ENCODE measurements at regions not wholly inside any gene's neighbourhood (a gene's known extent, or its start where the extent isn't known, plus 50 kb on each side); places are given as distances from the start of the nearest gene placed in this dataset.

DNA sequence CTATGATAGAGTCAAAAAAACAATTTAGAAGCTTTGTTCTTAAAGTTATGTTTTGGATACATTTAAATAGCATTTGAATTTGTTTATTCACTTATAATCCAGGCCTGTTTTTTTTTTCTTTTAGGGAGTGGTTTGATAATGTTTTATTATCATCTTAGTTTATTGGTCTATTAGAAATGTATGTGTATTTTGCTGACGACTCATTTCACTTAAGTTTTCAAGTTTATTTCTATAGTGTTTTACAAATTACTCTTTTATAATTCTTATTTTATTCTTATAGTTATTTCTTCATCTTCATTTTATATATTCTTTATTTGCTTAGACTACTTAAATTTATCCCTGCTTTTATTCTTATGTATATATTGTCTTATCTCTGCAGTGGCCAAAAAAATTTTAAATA is 804.5 kb downstream of the NR4A2 start:
- Histone ChIP-seq H3K4me2 (ENCODE audit: low read length) (no peak overlapping the region), H3K79me2 (ENCODE audit: control insufficient read depth, insufficient read depth, low read length, poor library complexity) (no peaks in the 10 kb centered on the region), H3K36me3 (ENCODE audit: control insufficient read depth in 1 of 2, insufficient read depth in 2 of 2, low read length in 2 of 2) (no peaks in the 10 kb centered on the region), H2BK5ac (ENCODE audit: low read depth, low read length, poor library complexity) (no peak overlapping the region), H3K9me3 (ENCODE audit: insufficient read depth, low read depth, low read length) (no peaks in the 10 kb centered on the region), H2BK12ac (ENCODE audit: low read length) (no peak overlapping the region), H3K79me1 (ENCODE audit: low read length) (no peaks in the 10 kb centered on the region), H3K18ac (ENCODE audit: low read length) (no peak overlapping the region), H3K27ac (ENCODE audit: low read depth, low read length) (no peak overlapping the region), H4K12ac (ENCODE audit: low read depth, low read length) (no peak overlapping the region), H3K4ac (ENCODE audit: low read depth, low read length) (no peak overlapping the region), H3K27me3 (ENCODE audit: insufficient read depth, low read length) (no peaks in the 10 kb centered on the region), H3K4me1 (ENCODE audit: control insufficient read depth in 1 of 2, insufficient read depth in 2 of 2, low read length in 2 of 2) (no peaks in the 10 kb centered on the region), H4K91ac (ENCODE audit: low read depth, low read length) (no peak overlapping the region), H3K14ac (ENCODE audit: low read length) (no peak overlapping the region), H3K23ac (ENCODE audit: low read length) (no peak overlapping the region), H2AK5ac (ENCODE audit: low read length) (no peak overlapping the region), H4K8ac (ENCODE audit: low read depth, low read length) (no peak overlapping the region), H2AFZ (ENCODE audit: insufficient read depth, low read length, poor library complexity) (no peak overlapping the region), H3K9ac (ENCODE audit: low read length) (no peak overlapping the region), H2BK120ac (ENCODE audit: insufficient read depth, low read length, poor library complexity) (no peak overlapping the region), H3K4me3 (ENCODE audit: low read depth, low read length) (no peak overlapping the region)
- no peak for DNase-seq
- no CpG with 5 or more reads among the region's 1 CpG for WGBS (ENCODE audit: extremely low coverage, insufficient coverage, insufficient read length)

DNA sequence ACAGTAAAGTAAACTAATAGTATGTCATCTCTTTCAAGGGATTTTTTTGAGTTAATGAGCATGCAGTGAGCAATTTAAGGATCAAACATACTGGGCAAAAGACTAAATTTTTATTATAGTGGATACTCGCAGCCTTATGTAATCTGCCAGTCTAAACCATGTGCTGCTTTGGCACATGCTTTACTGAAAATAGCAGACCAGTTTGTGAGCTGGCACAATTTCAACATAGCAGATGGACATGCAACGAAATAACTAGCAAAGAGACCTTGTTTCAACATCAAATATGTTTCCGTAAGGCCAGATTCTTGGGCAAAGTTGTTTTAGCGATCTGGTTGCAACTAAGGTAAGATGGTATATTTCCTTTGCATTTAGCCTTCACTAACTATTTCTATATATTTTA is 807.3 kb downstream of the NR4A2 start:
- Histone ChIP-seq H3K36me3 (ENCODE audit: control insufficient read depth in 1 of 2, insufficient read depth in 2 of 2, low read length in 2 of 2) (no peaks in the 10 kb centered on the region), H2AK5ac (ENCODE audit: low read length) (no peak overlapping the region), H3K27me3 (ENCODE audit: insufficient read depth, low read length) (no peaks in the 10 kb centered on the region)

DNA sequence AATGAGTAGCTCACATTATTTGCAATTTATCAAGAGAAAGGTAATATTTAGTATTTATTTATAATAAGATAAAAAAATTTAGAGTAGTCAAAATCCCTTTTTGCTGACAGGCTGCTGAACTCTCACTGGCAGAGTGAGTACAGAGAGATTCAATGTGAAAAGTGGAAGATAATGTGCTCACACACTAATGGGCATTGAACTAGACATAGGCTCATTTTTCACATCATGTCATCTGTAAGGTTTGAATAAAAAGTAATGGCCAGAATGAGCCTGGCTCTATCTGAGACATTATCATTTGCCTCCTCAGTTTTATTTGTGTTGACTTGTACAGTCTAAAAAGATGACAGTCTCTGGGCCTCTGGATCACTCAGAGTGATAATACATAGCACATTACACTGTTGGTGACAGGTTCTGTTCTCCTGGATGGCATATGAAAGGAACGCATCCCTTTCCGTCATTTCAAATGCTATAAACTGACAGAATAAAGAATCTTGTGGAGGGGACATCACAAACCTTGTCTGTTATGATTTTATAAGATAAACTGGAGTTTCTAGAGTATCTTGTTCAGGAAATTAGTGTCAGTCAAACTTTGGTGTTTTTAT is 812.9 kb downstream of the NR4A2 start:
- WGBS (ENCODE audit: extremely low coverage, insufficient coverage, insufficient read length): no CpG with 5 or more reads among the region's 2 CpGs

More for the DNA sequence above, 807.3 kb downstream of the NR4A2 start:
- no peak overlapping the region for H2BK5ac ChIP-seq (ENCODE audit: low read depth, low read length, poor library complexity)
- no peak for DNase-seq
- no peak overlapping the region for H3K4me3 ChIP-seq (ENCODE audit: low read depth, low read length)
- no peak overlapping the region for H2BK12ac ChIP-seq (ENCODE audit: low read length)
- no peaks in the 10 kb centered on the region for H3K4me1 ChIP-seq (ENCODE audit: control insufficient read depth in 1 of 2, insufficient read depth in 2 of 2, low read length in 2 of 2)
- H3K9ac ChIP-seq (ENCODE audit: low read length): no peak overlapping the region
- no peak overlapping the region for H3K4me2 ChIP-seq (ENCODE audit: low read length)
- H2BK120ac ChIP-seq (ENCODE audit: insufficient read depth, low read length, poor library complexity): no peak overlapping the region
- H3K27ac ChIP-seq (ENCODE audit: low read depth, low read length): no peak overlapping the region
- H3K9me3 ChIP-seq (ENCODE audit: insufficient read depth, low read depth, low read length): no peaks in the 10 kb centered on the region
- no peak overlapping the region for H3K23ac ChIP-seq (ENCODE audit: low read length)
- H3K4ac ChIP-seq (ENCODE audit: low read depth, low read length): no peak overlapping the region
- H2AFZ ChIP-seq (ENCODE audit: insufficient read depth, low read length, poor library complexity): no peak overlapping the region
- H3K14ac ChIP-seq (ENCODE audit: low read length): no peak overlapping the region
- no CpG with 5 or more reads among the region's 4 CpGs for WGBS (ENCODE audit: extremely low coverage, insufficient coverage, insufficient read length)
- H3K79me2 ChIP-seq (ENCODE audit: control insufficient read depth, insufficient read depth, low read length, poor library complexity): no peaks in the 10 kb centered on the region
- no peak overlapping the region for H3K18ac ChIP-seq (ENCODE audit: low read length)
- no peak overlapping the region for H4K8ac ChIP-seq (ENCODE audit: low read depth, low read length)
- no peaks in the 10 kb centered on the region for H3K79me1 ChIP-seq (ENCODE audit: low read length)
- no peak overlapping the region for H4K91ac ChIP-seq (ENCODE audit: low read depth, low read length)
- no peak overlapping the region for H4K12ac ChIP-seq (ENCODE audit: low read depth, low read length)

DNA sequence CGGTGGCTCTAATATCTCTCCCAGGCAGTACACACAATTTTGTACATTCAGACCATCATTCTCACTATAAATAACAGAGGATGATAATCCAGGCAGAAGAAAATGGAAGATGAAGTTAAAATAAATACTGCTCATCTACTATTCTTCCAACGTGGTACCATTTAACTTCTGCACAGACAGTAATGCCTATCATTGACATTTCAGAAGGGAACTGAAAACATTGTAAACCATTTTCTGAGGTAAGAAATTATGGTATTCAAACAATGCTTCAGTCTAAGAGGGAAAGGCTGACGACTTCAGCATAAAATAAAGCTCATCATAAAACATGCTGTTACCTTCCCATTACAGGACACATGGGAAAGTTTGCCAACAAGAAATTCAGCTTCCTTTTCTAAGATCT is 814.4 kb downstream of the NR4A2 start:
- no peaks in the 10 kb centered on the region for H3K27me3 ChIP-seq (ENCODE audit: insufficient read depth, low read length)
- no peak overlapping the region for H3K4me3 ChIP-seq (ENCODE audit: low read depth, low read length)
- H3K4me1 ChIP-seq (ENCODE audit: control insufficient read depth in 1 of 2, insufficient read depth in 2 of 2, low read length in 2 of 2): no peaks in the 10 kb centered on the region
- H3K27ac ChIP-seq (ENCODE audit: low read depth, low read length): no peak overlapping the region
- no peak overlapping the region for H2BK5ac ChIP-seq (ENCODE audit: low read depth, low read length, poor library complexity)
- no CpG with 5 or more reads among the region's 3 CpGs for WGBS (ENCODE audit: extremely low coverage, insufficient coverage, insufficient read length)
- H3K23ac ChIP-seq (ENCODE audit: low read length): no peak overlapping the region
- H4K91ac ChIP-seq (ENCODE audit: low read depth, low read length): no peak overlapping the region
- no peak overlapping the region for H4K12ac ChIP-seq (ENCODE audit: low read depth, low read length)
- H2AFZ ChIP-seq (ENCODE audit: insufficient read depth, low read length, poor library complexity): no peak overlapping the region
- no peaks in the 10 kb centered on the region for H3K36me3 ChIP-seq (ENCODE audit: control insufficient read depth in 1 of 2, insufficient read depth in 2 of 2, low read length in 2 of 2)
- no peaks in the 10 kb centered on the region for H3K79me2 ChIP-seq (ENCODE audit: control insufficient read depth, insufficient read depth, low read length, poor library complexity)
- H3K14ac ChIP-seq (ENCODE audit: low read length): no peak overlapping the region
- no peak overlapping the region for H2BK12ac ChIP-seq (ENCODE audit: low read length)
- H3K79me1 ChIP-seq (ENCODE audit: low read length): no peaks in the 10 kb centered on the region
- H3K4me2 ChIP-seq (ENCODE audit: low read length): no peak overlapping the region
- DNase-seq: no peak
- H2AK5ac ChIP-seq (ENCODE audit: low read length): no peak overlapping the region
- no peak overlapping the region for H2BK120ac ChIP-seq (ENCODE audit: insufficient read depth, low read length, poor library complexity)
- H4K8ac ChIP-seq (ENCODE audit: low read depth, low read length): no peak overlapping the region
- no peaks in the 10 kb centered on the region for H3K9me3 ChIP-seq (ENCODE audit: insufficient read depth, low read depth, low read length)
- H3K18ac ChIP-seq (ENCODE audit: low read length): no peak overlapping the region
- no peak overlapping the region for H3K4ac ChIP-seq (ENCODE audit: low read depth, low read length)
- no peak overlapping the region for H3K9ac ChIP-seq (ENCODE audit: low read length)

More for the DNA sequence above, 812.9 kb downstream of the NR4A2 start:
- no peaks in the 10 kb centered on the region for H3K27me3 ChIP-seq (ENCODE audit: insufficient read depth, low read length)
- H2BK120ac ChIP-seq (ENCODE audit: insufficient read depth, low read length, poor library complexity): no peak overlapping the region
- no peak overlapping the region for H3K4me2 ChIP-seq (ENCODE audit: low read length)
- H4K8ac ChIP-seq (ENCODE audit: low read depth, low read length): no peak overlapping the region
- no peak overlapping the region for H2BK5ac ChIP-seq (ENCODE audit: low read depth, low read length, poor library complexity)
- H3K79me1 ChIP-seq (ENCODE audit: low read length): no peaks in the 10 kb centered on the region
- H3K36me3 ChIP-seq (ENCODE audit: control insufficient read depth in 1 of 2, insufficient read depth in 2 of 2, low read length in 2 of 2): no peaks in the 10 kb centered on the region
- no peak overlapping the region for H3K18ac ChIP-seq (ENCODE audit: low read length)
- no peak overlapping the region for H3K14ac ChIP-seq (ENCODE audit: low read length)
- H3K23ac ChIP-seq (ENCODE audit: low read length): no peak overlapping the region
- H3K9me3 ChIP-seq (ENCODE audit: insufficient read depth, low read depth, low read length): no peaks in the 10 kb centered on the region
- H3K9ac ChIP-seq (ENCODE audit: low read length): no peak overlapping the region
- H2BK12ac ChIP-seq (ENCODE audit: low read length): no peak overlapping the region
- no peaks in the 10 kb centered on the region for H3K4me1 ChIP-seq (ENCODE audit: control insufficient read depth in 1 of 2, insufficient read depth in 2 of 2, low read length in 2 of 2)
- no peak overlapping the region for H3K4ac ChIP-seq (ENCODE audit: low read depth, low read length)
- no peak overlapping the region for H3K27ac ChIP-seq (ENCODE audit: low read depth, low read length)
- no peak overlapping the region for H4K12ac ChIP-seq (ENCODE audit: low read depth, low read length)
- no peak overlapping the region for H4K91ac ChIP-seq (ENCODE audit: low read depth, low read length)
- no peak for DNase-seq
- no peak overlapping the region for H3K4me3 ChIP-seq (ENCODE audit: low read depth, low read length)
- no peak overlapping the region for H2AFZ ChIP-seq (ENCODE audit: insufficient read depth, low read length, poor library complexity)
- H3K79me2 ChIP-seq (ENCODE audit: control insufficient read depth, insufficient read depth, low read length, poor library complexity): no peaks in the 10 kb centered on the region
- no peak overlapping the region for H2AK5ac ChIP-seq (ENCODE audit: low read length)
